ENCODE measurements at regions not wholly inside any gene's neighbourhood (a gene's known extent, or its start where the extent isn't known, plus 50 kb on each side); places are given as distances from the start of the nearest gene placed in this dataset.

DNA sequence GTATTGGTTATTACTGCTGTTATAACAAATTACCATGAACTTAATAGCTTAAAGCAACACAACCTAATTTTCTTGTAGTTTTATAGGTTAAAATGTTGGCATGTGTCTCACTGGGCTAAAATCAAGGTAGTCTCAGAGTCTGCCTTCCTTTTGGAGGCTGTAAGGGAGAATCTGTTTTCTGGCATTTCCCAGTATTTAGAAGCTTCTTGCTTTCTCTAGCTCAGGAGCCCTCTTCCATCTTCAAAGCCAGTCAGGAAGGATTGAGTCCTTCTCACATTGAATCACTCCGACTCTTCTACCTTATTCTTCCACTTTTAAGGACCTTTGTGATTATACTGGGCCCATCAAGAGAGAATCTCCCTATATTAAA, 156.2 kb downstream of the MBL2 start:
- Histone ChIP-seq H3K9me3 (no peaks in the 10 kb centered on the region), H3K27ac (no peak overlapping the region), H3K4me1 (no peaks in the 10 kb centered on the region), H3K4me3 (no peak overlapping the region), H3K27me3 (no peaks in the 10 kb centered on the region), H3K36me3 (no peaks in the 10 kb centered on the region)
- TF ChIP-seq POLR2A (IDR thresholded peaks at IDR 0.05) = no peak
- TF ChIP-seq, protein P1, sequence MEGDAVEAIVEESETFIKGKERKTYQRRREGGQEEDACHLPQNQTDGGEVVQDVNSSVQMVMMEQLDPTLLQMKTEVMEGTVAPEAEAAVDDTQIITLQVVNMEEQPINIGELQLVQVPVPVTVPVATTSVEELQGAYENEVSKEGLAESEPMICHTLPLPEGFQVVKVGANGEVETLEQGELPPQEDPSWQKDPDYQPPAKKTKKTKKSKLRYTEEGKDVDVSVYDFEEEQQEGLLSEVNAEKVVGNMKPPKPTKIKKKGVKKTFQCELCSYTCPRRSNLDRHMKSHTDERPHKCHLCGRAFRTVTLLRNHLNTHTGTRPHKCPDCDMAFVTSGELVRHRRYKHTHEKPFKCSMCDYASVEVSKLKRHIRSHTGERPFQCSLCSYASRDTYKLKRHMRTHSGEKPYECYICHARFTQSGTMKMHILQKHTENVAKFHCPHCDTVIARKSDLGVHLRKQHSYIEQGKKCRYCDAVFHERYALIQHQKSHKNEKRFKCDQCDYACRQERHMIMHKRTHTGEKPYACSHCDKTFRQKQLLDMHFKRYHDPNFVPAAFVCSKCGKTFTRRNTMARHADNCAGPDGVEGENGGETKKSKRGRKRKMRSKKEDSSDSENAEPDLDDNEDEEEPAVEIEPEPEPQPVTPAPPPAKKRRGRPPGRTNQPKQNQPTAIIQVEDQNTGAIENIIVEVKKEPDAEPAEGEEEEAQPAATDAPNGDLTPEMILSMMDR (IDR thresholded peaks at IDR 0.05) = no peak
- DNase-seq = no peak
- intact Hi-C loops (cut with DNase I) = no loop called here
- WGBS, 4 donors = 0 to 88% (median 67%) methylated on average over 1 of the region's 1 CpG
- ATAC-seq = no peak

GRCh38 chr10:52617346-52617745, 155.2 kb downstream of the MBL2 start:
- no peak overlapping the region for H3K27ac ChIP-seq
- H3K36me3 ChIP-seq = no peaks in the 10 kb centered on the region
- 92 to 94% (median 93%) methylated on average over 1 of the region's 1 CpG for WGBS, 4 donors
- DNase-seq (no peak), ATAC-seq (no peak)
- TF ChIP-seq, protein P1 (IDR thresholded peaks at IDR 0.05) = no peak
- no peak for TF ChIP-seq POLR2A (IDR thresholded peaks at IDR 0.05)
- H3K4me3 ChIP-seq = no peak overlapping the region
- no peaks in the 10 kb centered on the region for H3K4me1 ChIP-seq
- H3K9me3 ChIP-seq = no peaks in the 10 kb centered on the region
- intact Hi-C loops (cut with DNase I) = no loop called here
- H3K27me3 ChIP-seq = no peaks in the 10 kb centered on the region

DNA sequence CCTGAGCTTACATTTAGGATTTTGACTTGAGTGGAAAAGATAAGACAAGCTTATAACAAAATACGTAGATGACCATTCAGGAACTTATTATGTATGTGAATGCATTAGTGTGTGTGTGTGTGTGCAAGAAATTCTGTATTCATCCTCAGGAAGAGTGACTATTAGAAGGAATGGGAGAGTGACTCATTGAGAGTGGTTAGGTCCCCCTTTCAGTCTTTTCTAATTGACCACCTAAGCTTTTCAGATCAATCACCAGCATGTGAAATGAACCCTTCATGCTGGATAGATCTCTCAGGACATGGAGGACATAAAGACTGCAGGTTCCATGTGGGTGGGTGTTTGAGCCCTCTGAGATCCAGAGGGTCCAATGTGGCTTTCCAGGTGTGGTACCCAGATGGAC, 153.5 kb downstream of the MBL2 start:
- no peak for TF ChIP-seq POLR2A (IDR thresholded peaks at IDR 0.05)
- TF ChIP-seq, protein P1 (IDR thresholded peaks at IDR 0.05) = no peak
- WGBS, 4 donors = 83 to 89% (median 85%) methylated on average over 1 of the region's 1 CpG
- intact Hi-C loops (cut with DNase I) = no loop called here

GRCh38 chr10:52621635-52622079, 150.9 kb downstream of the MBL2 start:
- 48 to 63% (median 54%) methylated on average over 2 of the region's 2 CpGs for WGBS, 4 donors
- ATAC-seq = no peak

More for the DNA sequence above, 153.5 kb downstream of the MBL2 start:
- Histone ChIP-seq H3K4me1 (no peaks in the 10 kb centered on the region), H3K9me3 (no peaks in the 10 kb centered on the region), H3K27ac (no peak overlapping the region), H3K36me3 (no peaks in the 10 kb centered on the region), H3K27me3 (no peaks in the 10 kb centered on the region), H3K4me3 (no peak overlapping the region)
- no peak for DNase-seq
- ATAC-seq = no peak

More at GRCh38 chr10:52621635-52622079, 150.9 kb downstream of the MBL2 start:
- intact Hi-C loops (cut with DNase I) = no loop called here
- no peak for DNase-seq
- H3K4me3 ChIP-seq = no peak overlapping the region
- H3K4me1 ChIP-seq = no peaks in the 10 kb centered on the region
- no peaks in the 10 kb centered on the region for H3K9me3 ChIP-seq
- no peaks in the 10 kb centered on the region for H3K27me3 ChIP-seq
- H3K36me3 ChIP-seq = no peaks in the 10 kb centered on the region
- TF ChIP-seq, protein P1 (IDR thresholded peaks at IDR 0.05) = no peak
- no peak for TF ChIP-seq POLR2A (IDR thresholded peaks at IDR 0.05)
- no peak overlapping the region for H3K27ac ChIP-seq
